ENCODE measurements at regions not wholly inside any gene's neighbourhood (a gene's known extent, or its start where the extent isn't known, plus 50 kb on each side); places are given as distances from the start of the nearest gene placed in this dataset.

DNA sequence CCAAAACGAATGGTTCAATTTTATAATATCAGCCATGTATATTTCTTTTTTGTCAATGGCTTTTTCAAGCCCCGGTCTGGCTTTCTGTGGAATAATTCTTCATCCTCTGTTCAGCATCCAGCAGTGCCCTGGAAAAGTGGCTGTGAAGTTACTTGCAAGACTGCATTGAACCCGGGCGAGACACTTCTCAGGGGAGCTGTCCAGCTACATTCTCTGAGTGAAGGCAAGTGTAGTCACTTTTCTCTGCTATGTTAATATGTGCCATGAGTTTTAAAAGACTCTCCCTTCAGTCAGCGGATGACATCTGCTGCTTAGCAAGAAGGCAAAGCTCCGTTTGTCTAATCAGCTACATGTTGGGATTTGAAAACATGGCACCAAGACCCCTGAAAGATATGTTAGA is 81.3 kb upstream of the RGMA start:
- H3K4me1 ChIP-seq (ENCODE audit: control insufficient read depth in 1 of 2, insufficient read depth in 1 of 2, low read depth in 1 of 2, low read length in 1 of 2) = no peaks in the 10 kb centered on the region
- TF ChIP-seq, protein P1, sequence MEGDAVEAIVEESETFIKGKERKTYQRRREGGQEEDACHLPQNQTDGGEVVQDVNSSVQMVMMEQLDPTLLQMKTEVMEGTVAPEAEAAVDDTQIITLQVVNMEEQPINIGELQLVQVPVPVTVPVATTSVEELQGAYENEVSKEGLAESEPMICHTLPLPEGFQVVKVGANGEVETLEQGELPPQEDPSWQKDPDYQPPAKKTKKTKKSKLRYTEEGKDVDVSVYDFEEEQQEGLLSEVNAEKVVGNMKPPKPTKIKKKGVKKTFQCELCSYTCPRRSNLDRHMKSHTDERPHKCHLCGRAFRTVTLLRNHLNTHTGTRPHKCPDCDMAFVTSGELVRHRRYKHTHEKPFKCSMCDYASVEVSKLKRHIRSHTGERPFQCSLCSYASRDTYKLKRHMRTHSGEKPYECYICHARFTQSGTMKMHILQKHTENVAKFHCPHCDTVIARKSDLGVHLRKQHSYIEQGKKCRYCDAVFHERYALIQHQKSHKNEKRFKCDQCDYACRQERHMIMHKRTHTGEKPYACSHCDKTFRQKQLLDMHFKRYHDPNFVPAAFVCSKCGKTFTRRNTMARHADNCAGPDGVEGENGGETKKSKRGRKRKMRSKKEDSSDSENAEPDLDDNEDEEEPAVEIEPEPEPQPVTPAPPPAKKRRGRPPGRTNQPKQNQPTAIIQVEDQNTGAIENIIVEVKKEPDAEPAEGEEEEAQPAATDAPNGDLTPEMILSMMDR (IDR thresholded peaks at IDR 0.05) = no peak
- H3K9me3 ChIP-seq = no peaks in the 10 kb centered on the region
- no peak overlapping the region for H3K4me3 ChIP-seq (ENCODE audit: low read depth in 1 of 2, low read length in 1 of 2)
- H3K27me3 ChIP-seq = peaks cover 51% of the 10 kb centered on the region
- no peak overlapping the region for H3K27ac ChIP-seq
- H3K36me3 ChIP-seq = no peaks in the 10 kb centered on the region

DNA sequence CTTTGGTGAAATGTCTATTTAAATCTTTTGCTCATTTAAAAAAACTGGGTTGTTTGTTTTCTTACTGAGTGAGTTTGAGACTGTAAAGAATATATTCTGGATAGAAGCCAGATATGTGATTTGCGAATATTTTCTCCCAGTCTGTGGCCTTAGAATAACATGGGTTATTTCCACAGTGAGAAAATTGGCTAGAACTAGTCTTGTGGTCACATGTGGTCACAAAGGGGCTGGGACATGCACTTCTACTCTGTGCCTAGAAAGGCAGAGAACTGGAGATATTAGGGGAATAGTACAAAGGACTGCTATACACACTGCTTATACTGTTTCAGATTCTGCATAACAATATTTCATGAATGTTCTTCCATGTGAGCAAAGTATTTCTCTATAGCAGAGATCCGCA is 79.9 kb upstream of the RGMA start:
- no peak overlapping the region for H3K27ac ChIP-seq
- H3K9me3 ChIP-seq = no peaks in the 10 kb centered on the region
- H3K4me3 ChIP-seq (ENCODE audit: low read depth in 1 of 2, low read length in 1 of 2) = no peak overlapping the region
- TF ChIP-seq, protein P1 (IDR thresholded peaks at IDR 0.05) = no peak
- H3K4me1 ChIP-seq (ENCODE audit: control insufficient read depth in 1 of 2, insufficient read depth in 1 of 2, low read depth in 1 of 2, low read length in 1 of 2) = no peaks in the 10 kb centered on the region
- H3K36me3 ChIP-seq = no peaks in the 10 kb centered on the region
- peaks cover 51% of the 10 kb centered on the region for H3K27me3 ChIP-seq

DNA sequence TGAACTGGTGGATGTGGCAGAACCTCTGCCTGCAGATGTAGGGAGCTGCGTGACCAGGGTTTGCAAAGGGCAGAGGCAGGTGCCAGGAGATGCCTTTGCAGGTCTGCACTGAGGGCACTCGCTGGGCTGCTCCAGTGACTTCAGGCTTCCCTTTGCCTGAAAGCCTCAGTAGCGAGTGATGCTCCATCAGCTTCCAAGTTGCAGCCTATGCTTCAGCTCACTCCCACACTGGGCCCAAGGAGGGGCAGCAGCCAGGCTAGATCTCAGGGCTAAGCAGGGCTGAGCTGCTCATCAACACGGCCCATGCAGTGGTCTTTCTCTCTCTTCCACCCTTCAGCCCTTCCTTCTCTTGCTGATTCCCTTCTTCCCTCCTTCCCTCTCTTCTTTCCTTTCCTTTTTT is 78.3 kb upstream of the RGMA start:
- TF ChIP-seq, protein P1 (IDR thresholded peaks at IDR 0.05) = no peak
- Histone ChIP-seq H3K36me3 (no peaks in the 10 kb centered on the region), H3K4me3 (ENCODE audit: low read depth in 1 of 2, low read length in 1 of 2) (no peak overlapping the region), H3K27ac (no peak overlapping the region), H3K4me1 (ENCODE audit: control insufficient read depth in 1 of 2, insufficient read depth in 1 of 2, low read depth in 1 of 2, low read length in 1 of 2) (no peaks in the 10 kb centered on the region), H3K9me3 (no peaks in the 10 kb centered on the region), H3K27me3 (peaks cover 51% of the 10 kb centered on the region)

DNA sequence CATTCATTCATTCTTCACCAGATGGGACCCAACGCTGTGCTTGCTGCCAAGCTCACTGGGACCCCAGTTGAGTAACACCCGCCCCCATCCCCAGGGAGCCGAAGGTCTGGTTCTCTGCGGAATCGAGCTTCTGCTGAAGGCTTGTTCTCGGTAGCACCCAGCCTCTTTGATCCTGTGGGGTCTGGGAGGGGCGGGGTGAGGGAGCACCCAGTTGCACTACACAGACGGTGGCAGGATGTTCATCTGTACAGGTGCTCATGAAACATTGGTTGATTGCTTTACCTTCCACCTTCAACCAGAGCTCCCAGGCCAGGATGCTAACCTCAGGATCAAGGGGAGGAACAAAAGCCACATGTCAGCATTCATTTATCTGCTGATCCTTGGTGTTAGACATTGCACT is 77.7 kb upstream of the RGMA start:
- Histone ChIP-seq H3K27ac (no peak overlapping the region), H3K27me3 (peaks cover 47% of the 10 kb centered on the region), H3K4me1 (ENCODE audit: control insufficient read depth in 1 of 2, insufficient read depth in 1 of 2, low read depth in 1 of 2, low read length in 1 of 2) (no peaks in the 10 kb centered on the region), H3K36me3 (no peaks in the 10 kb centered on the region), H3K9me3 (no peaks in the 10 kb centered on the region), H3K4me3 (ENCODE audit: low read depth in 1 of 2, low read length in 1 of 2) (no peak overlapping the region)
- TF ChIP-seq, protein P1 (IDR thresholded peaks at IDR 0.05) = no peak

DNA sequence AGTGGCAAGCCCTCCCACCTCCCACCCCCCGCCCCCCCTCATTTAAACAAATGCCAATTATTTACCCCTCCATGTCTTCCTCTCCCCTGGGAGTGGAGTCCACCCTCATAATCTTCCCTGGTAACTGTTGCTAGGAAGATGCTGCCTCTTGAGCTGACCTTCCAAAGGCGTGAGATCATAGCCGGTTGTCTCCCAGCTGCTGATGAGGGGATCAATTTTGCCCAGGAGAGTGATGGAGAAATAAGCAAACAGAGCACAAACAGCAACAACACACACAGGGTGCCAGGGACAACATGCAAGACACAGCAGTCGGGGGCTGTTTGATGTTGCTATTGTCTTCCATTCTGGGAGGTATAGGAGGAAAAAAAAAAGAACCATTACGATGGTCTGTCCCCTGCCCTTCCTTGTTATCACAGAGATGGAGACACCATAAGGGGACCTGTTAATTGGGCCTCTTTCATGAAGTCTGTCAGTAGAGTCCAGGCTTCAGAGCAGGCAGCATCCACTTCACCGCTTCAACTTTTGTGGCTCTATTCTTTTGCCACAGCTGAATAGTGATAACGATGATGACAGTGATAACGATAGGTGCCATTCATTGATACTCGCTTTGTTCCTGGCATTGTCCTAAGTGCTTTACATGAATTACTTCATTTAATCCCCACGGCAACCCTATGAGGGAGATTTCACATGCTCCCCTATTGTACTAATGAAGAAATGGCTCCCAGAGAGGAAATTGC is 76.9 kb upstream of the RGMA start:
- Histone ChIP-seq H3K9me3 (no peaks in the 10 kb centered on the region), H3K27me3 (peaks cover 39% of the 10 kb centered on the region), H3K4me1 (ENCODE audit: control insufficient read depth in 1 of 2, insufficient read depth in 1 of 2, low read depth in 1 of 2, low read length in 1 of 2) (no peaks in the 10 kb centered on the region), H3K27ac (no peak overlapping the region), H3K36me3 (no peaks in the 10 kb centered on the region), H3K4me3 (ENCODE audit: low read depth in 1 of 2, low read length in 1 of 2) (no peak overlapping the region)
- TF ChIP-seq, protein P1 (IDR thresholded peaks at IDR 0.05) = no peak

Data from neutrophil (primary cell).